PC-3 (cell line): ENCODE measurements at regions not wholly inside any gene's neighbourhood (a gene's known extent, or its start where the extent isn't known, plus 50 kb on each side); places are given as distances from the start of the nearest gene placed in this dataset.

Source experiments
- ATAC-seq: fragments of 200-7000 bp; cut with Tn5 transposase; 2 replicates; pipeline ENCODE4 v1.9.1; 2020; ENCODE audit warnings: mild to moderate bottlenecking, moderate library complexity
- BruUV-seq: library from RNA; stranded (reverse); fragments of 400-500 nt; replicated peaks from 2 replicates; lab custom pipeline; 2021; lab: Mats Ljungman, UMichigan
- CTCF ChIA-PET: fragments of 300-600 bp; sonication (Branson Sonifier 250); formaldehyde crosslinking; loops from one replicate; lab custom pipeline; 2022; ENCODE audit warnings: antibody characterized with exemption; lab: Charles Lee
- POLR2A ChIA-PET: fragments of 300-600 bp; sonication (Branson Sonifier 250); formaldehyde crosslinking; loops from one replicate; lab custom pipeline; 2022; ENCODE audit warnings: antibody characterized with exemption; ENCODE audit not compliant: unreplicated experiment; lab: Charles Lee
- DNase-seq: peaks from one replicate; pipeline ENCODE4 v3.0.0-alpha.2; 2015
- H2AFZ ChIP-seq: fragments of 300-600 bp; sonication (generic); 2 replicates; pipeline ENCODE4 v1.6.0; 2016; ENCODE audit warnings: antibody characterized with exemption, low read length
- H3F3A ChIP-seq: fragments of 300-600 bp; sonication (generic); one replicate; pipeline ENCODE4 v1.6.0; 2017; ENCODE audit warnings: antibody characterized with exemption, low read length, control low read depth, mild to moderate bottlenecking; ENCODE audit not compliant: unreplicated experiment
- H3K27ac ChIP-seq: fragments of 300-600 bp; sonication (generic); 2 replicates; pipeline ENCODE4 v1.5.1; 2016; ENCODE audit warnings: mild to moderate bottlenecking, low read length
- H3K27me3 ChIP-seq: fragments of 300-600 bp; sonication (generic); 2 replicates; pipeline ENCODE4 v1.6.1; 2016; ENCODE audit warnings: low read length, mixed read lengths
- H3K36me3 ChIP-seq: fragments of 300-600 bp; sonication (generic); 2 replicates; pipeline ENCODE4 v1.6.1; 2016; ENCODE audit warnings: low read depth, mixed run types, low read length, mixed read lengths
- H3K4me1 ChIP-seq: fragments of 300-600 bp; sonication (generic); 2 replicates; pipeline ENCODE4 v1.5.1; 2016; ENCODE audit warnings: low read length; ENCODE audit not compliant: insufficient read depth
- H3K4me2 ChIP-seq: fragments of 300-600 bp; sonication (generic); 2 replicates; pipeline ENCODE4 v1.6.0; 2016; ENCODE audit warnings: low read length
- H3K4me3 ChIP-seq: fragments of 300-600 bp; sonication (generic); 2 replicates; pipeline ENCODE4 v1.5.1; 2016; ENCODE audit warnings: mild to moderate bottlenecking, low read length, mixed read lengths
- H3K79me2 ChIP-seq: fragments of 300-600 bp; sonication (generic); 2 replicates; pipeline ENCODE4 v1.6.1; 2017; ENCODE audit warnings: low read length, mixed read lengths
- H3K9ac ChIP-seq: fragments of 300-600 bp; sonication (generic); 2 replicates; pipeline ENCODE4 v1.6.0; 2016; ENCODE audit warnings: mild to moderate bottlenecking, low read length
- H3K9me2 ChIP-seq: fragments of 300-600 bp; sonication (generic); replicated peaks from 2 replicates; pipeline ENCODE4 v1.6.1; 2016; ENCODE audit warnings: mixed run types, low read length, mixed read lengths
- H3K9me3 ChIP-seq: fragments of 300-600 bp; sonication (generic); 2 replicates; pipeline ENCODE4 v1.6.1; 2016; ENCODE audit warnings: low read length, mixed read lengths
- H4K20me1 ChIP-seq: fragments of 300-600 bp; sonication (generic); 2 replicates; pipeline ENCODE4 v1.6.1; 2016; ENCODE audit warnings: low read length, mixed read lengths
- CTCF ChIP-seq: fragments of 300-600 bp; sonication (generic); conservative IDR thresholded peaks from 2 replicates; pipeline ENCODE4 v1.5.1; 2017; ENCODE audit warnings: antibody characterized with exemption, low read depth, mild to moderate bottlenecking, low read length
- EZH2 ChIP-seq: fragments of 300-600 bp; sonication (generic); IDR thresholded peaks from one replicate; pipeline ENCODE4 v1.6.1; 2017; ENCODE audit warnings: antibody characterized with exemption, mild to moderate bottlenecking, low read length; ENCODE audit not compliant: unreplicated experiment
- EZH2phosphoT487 ChIP-seq: fragments of 300-600 bp; sonication (generic); IDR thresholded peaks from 2 replicates; pipeline ENCODE4 v1.6.1; 2018; ENCODE audit warnings: mild to moderate bottlenecking, antibody characterized with exemption, low read length, borderline replicate concordance
- intact Hi-C: fragments of 100-400 bp; cut with micrococcal nuclease; formaldehyde crosslinking; loops from 2 replicates; pipeline ENCODE4 v1.9.0; 2023

DNA sequence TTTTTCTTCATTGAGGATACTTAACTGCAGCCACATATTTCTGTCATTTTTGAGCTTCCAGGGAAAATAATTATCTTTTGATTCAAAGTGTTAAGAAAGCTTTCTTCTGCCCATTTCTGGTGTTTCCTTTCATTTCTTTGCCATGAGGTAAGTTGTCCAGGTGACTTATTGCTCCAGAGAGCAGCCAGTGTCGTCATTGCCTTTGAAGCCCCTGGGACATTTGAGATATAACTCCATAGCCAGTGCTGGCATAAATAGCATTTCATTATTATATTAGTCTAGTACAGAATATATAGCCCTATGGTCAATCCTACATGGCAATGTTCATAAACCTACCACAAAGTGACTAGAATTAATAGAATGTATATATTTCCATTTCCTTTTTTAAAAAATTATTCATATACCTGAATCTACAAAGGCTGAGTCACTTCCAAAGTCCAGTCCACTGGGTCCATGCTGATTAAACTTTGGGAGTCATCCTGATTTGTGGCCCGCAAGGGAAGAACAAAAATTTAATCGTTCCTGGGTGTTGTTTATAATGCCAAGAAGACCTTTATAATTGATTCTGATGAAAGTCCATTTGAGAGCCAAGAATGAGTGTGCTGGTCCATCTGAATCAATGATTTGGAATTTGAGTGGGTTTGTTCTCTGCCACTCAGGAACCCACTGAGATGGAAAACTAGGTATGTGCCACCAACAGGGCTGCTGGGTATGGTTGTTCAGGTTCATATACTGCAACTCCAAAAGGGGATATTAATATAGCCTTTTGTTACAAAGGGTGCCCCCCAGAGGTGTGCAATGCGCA, 221.8 kb upstream of the PLXNA2 start:
- DNase-seq (no peak), ATAC-seq (no peak)
- Histone ChIP-seq H3K4me1 (no peaks in the 10 kb centered on the region), H3K27ac (no peak overlapping the region), H3K4me3 (no peak overlapping the region), H3K9ac (no peak overlapping the region), H3K9me3 (no peaks in the 10 kb centered on the region), H4K20me1 (no peaks in the 10 kb centered on the region), H3K36me3 (no peaks in the 10 kb centered on the region), H3K9me2 (no peaks in the 10 kb centered on the region), H3K27me3 (0 out of 2 replicates have a peak, but pooled peaks cover 4% of the 10 kb centered on the region), H2AFZ (no peak overlapping the region), H3K79me2 (no peaks in the 10 kb centered on the region), H3F3A (no peaks in the 10 kb centered on the region), H3K4me2 (no peak overlapping the region)
- ChIA-PET CTCF (no interaction called here), POLR2A (no interaction called here)
- BruUV-seq = no TSS peak
- TF ChIP-seq CTCF (peak; percentile 35; the same call in 1 of the 2 replicates), EZH2 (no peak), EZH2phosphoT487 (no peak)
- intact Hi-C loops = no loop called here

- Histone ChIP-seq H4K20me1 (no peaks in the 10 kb centered on the region), H3K36me3 (no peaks in the 10 kb centered on the region), H3F3A (no peaks in the 10 kb centered on the region), H3K27ac (no peak overlapping the region), H3K9me2 (no peaks in the 10 kb centered on the region), H3K4me3 (no peak overlapping the region), H3K4me2 (no peak overlapping the region), H3K9me3 (no peaks in the 10 kb centered on the region), H3K4me1 (no peaks in the 10 kb centered on the region), H3K79me2 (no peaks in the 10 kb centered on the region), H2AFZ (no peak overlapping the region), H3K9ac (no peak overlapping the region), H3K27me3 (0 out of 2 replicates have a peak, but pooled peaks cover 4% of the 10 kb centered on the region)
- CTCF ChIA-PET = no interaction called here
- intact Hi-C loops = no loop called here
- BruUV-seq = no TSS peak
- no peak for ATAC-seq
- no peak for TF ChIP-seq EZH2phosphoT487
- no peak for TF ChIP-seq EZH2
- TF ChIP-seq CTCF = no peak
- DNase-seq = no peak
- POLR2A ChIA-PET = no interaction called here
Measured at GRCh38 chr1:208467151-208467780, 223.1 kb upstream of the PLXNA2 start.

DNA sequence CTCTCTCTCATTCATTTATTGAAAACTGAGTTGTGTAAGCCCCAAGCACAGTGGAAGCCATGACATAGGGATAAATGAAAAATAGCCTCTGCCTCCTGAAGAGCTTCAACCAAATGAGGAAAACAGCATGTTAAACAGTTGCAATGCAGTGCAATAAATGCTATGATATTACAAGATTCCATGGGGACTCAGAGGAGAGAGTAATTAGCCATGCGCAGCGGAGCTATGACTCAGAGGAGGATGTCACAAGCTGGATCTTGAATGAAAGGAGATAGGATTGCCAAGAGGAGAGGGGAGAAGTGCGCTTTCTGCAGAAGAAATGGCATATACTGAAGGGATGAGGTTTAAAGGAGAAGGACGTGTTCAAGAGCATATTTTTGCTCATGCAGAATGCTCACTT, 231.3 kb upstream of the PLXNA2 start:
- no TSS peak for BruUV-seq
- no peak overlapping the region for H3K9ac ChIP-seq
- no peak overlapping the region for H3K4me3 ChIP-seq
- TF ChIP-seq EZH2phosphoT487 (no peak), EZH2 (no peak), CTCF (no peak)
- no peak overlapping the region for H3K4me2 ChIP-seq
- no peaks in the 10 kb centered on the region for H3K27me3 ChIP-seq
- H3F3A ChIP-seq = no peaks in the 10 kb centered on the region
- POLR2A ChIA-PET = no interaction called here
- ATAC-seq = no peak; the same call in 1 of the 2 replicates
- no peaks in the 10 kb centered on the region for H3K36me3 ChIP-seq
- DNase-seq = peak; percentile 18
- intact Hi-C loops = no loop called here
- no peaks in the 10 kb centered on the region for H3K9me2 ChIP-seq
- no peaks in the 10 kb centered on the region for H3K79me2 ChIP-seq
- CTCF ChIA-PET = no interaction called here
- H3K9me3 ChIP-seq = no peaks in the 10 kb centered on the region
- peaks cover 7% of the 10 kb centered on the region for H3K4me1 ChIP-seq
- no peak overlapping the region for H2AFZ ChIP-seq
- H4K20me1 ChIP-seq = no peaks in the 10 kb centered on the region
- no peak overlapping the region for H3K27ac ChIP-seq
